NCI-H526 treated with DMSO at 0.1 percent for 48 hours (cell line): ENCODE measurements at regions not wholly inside any gene's neighbourhood (a gene's known extent, or its start where the extent isn't known, plus 50 kb on each side); places are given as distances from the start of the nearest gene placed in this dataset.

ENCODE experiments used
- DNase-seq: peaks from one replicate; lab custom pipeline; 2025; lab: John Stamatoyannopoulos, UW

- DNase-seq, result no peak
Observed at GRCh38 chr2:111652681-111653080, 231.3 kb downstream of the ANAPC1 start.

DNA sequence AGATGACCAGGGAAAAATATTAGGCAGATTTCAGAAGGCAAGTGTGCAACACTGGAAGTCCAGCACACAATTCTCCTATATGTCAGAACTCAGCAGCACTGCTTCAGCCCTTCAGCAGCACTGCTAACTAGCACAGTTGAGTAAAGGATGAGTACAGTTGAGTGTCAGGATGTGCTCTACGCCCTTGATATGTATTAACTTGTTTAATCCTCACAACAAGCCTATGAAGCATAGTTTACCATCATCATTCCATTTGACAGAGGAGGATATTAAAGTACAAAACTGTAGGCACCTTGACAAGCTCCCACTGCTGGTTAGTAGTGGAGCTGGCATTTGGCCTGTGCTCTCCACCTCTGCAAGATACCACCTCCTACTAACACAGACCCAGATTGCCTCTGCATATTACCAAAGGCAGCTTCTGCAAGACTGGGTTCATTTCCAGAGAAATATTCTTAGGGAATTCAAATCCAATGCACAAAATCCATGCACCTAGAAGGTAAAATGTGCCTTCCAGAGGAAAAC, 230.8 kb downstream of the ANAPC1 start:
- DNase-seq, result no peak

- no peak for DNase-seq
Observed at GRCh38 chr2:111653913-111654312, 230.1 kb downstream of the ANAPC1 start.

DNA sequence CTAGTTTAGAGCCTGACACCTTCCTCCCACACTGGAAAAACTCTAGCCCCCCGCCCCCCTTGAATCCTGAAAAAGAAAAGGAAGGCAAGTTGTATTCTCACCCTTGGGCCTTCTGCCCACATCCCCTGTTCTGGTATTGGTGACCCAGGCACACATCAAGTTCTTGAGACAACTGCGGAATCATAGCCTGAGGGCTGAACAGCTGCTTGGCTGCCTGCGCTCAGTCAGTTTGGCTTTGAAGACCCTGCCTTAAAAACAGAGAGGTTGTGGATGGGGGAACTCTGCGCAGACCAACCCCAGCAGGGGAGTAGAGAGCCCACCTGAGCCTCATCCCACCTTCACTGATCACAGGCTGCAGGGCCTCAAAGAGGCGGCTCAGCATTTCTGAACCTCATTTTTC, 229.2 kb downstream of the ANAPC1 start:
- no peak for DNase-seq

DNA sequence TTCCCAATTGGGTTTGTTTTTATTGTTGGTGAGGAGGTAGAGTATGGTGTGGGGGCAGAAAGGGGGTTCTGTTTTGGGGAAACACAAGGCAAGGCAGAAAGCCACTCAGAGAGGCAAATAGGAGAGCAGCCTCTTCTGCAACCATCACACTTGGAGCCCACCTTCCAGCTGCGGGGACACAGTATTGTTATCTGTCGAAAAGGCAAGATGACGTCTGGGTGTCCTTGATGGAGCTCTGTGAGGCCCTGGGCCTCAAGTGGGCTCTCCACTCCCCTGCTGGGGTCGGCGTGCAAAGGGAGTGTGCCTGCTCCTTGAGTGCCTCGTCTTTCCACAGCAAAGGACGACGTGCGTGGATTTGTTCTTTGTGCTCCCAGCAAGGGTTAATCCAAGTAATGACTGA, 227.6 kb downstream of the ANAPC1 start:
- no peak for DNase-seq

GRCh38 chr2:111656894-111657293, 227.1 kb downstream of the ANAPC1 start:
- no peak for DNase-seq

- DNase-seq, result no peak
Observed at GRCh38 chr2:111657351-111657975, 226.5 kb downstream of the ANAPC1 start.

DNA sequence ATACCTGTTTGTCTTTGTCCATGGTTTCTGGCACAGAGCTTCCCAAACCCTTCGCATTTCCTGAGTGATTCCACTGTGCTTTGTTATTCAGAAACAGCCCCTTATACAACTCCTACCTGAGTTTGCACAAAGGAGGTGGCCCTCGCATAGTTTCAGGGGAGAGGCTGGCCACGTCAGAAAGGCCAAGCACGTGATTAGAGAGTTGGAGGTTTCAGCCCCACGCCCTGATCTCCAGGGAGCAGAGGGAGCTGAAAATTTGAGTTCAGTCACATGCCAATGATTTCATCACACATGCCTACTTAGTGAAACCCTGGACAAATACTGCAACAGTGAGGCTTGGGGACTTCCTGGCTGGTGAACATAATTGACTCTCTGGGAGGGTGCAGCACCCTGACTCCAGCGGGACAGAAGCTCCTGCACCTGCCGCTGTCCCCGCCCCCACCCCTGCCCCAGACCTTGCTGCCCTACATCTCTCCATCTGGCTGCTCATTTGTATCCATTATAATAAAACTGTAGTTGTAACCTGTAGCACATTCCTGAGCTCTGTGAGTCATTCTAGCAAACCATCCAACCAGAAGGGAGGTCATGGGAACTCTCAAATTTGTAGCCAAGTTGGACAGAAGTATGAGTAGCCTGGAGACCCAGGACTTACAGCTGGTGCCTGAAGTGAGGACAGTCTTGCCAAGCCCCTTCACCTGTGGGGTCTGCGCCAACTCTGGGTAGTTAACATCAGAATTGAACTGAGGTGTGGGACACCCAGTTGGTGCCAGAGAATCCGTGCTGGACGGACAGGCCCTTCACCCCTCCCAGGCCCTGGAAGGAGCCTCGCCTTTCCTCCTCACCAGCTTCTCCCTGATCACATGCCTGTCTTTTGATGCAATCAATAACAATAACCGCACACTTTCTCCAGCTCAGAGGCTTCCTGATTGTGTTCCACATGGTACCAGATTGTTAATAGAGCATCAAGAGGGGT, 224.3 kb downstream of the ANAPC1 start:
- DNase-seq, result peak; percentile 58

DNA sequence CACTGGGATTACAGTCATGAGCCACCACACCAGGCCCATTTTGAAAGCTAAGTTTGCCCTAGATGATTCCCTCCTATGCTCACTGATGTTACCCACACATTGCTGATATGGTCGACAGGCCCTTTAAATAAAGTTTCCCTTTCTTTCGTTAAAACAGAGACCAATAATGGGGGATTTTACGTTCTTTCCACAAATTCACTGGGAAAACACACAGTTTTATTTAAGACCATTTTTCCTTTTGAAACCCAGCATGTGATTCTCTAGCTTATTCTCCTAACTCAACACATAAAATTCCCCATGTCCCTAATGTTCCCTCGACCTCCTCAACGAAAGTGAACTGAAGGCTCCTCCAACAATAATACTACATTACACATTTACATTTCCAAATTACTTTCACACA, 223.2 kb downstream of the ANAPC1 start:
- DNase-seq, result no peak

DNA sequence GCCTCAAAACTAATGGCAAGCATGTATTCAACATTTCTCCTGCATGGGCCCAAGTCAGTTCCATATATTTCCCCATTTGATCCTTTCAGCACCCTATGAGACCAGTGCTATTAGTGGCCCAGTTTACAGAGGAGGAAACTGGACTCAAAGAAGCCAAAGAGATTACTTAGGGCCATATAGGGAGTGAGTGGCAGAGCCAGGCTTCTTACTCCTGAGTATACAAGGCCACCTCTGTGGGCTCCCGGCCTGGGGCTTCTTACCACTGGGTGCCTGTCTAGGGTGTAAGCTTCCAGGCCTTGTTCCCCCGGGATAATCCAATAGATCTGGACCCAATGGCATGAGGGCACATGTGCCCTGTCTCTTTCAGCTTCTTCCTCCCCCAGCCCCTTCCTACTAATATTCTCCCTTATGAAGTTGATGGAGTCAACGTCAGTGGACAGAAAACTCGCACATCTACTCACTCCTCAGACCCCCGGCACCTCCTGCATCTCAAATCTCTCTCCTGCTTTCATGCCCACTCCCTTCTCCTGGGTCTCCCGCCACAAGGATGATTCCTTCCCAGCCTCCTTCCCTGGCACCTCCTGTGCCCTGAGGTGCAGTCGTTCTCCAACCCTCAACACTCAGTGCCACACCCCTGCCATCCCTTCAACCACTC, 222.6 kb downstream of the ANAPC1 start:
- DNase-seq, result no peak

DNA sequence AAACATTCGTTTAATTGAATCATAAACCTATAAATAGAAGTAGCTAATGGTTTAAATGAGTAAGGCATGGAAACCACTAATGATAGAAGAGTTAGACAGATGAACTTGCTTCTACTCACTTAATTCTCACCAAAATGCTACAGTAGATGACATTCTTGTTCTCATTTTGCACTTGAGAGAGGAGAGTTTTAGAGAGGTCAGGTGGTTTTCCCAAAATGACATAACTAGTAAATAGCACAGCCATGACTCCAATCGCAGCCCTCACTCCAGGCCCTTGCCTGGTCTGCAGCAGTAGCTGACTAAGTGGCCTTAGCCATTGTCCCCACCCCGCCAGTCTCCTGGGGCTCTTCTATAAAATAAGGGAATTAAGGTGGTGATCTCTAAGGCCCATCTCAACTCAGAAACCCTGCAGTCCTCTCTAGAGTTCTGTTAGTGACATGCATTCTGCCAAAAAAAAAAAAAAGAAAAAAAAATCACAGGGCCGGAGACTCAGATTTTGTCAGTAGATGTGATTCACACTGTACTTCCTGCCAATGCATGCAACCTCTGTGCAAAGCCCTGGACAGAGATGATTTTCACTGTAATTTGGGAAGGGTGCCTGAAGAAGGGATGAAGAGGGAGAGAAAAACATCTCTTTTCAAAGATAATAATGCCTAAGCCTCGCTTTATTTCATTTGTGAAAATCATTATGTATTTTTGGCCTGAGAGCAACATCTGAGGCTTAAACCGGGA, 221.8 kb downstream of the ANAPC1 start:
- DNase-seq, result no peak

- no peak for DNase-seq
Observed at GRCh38 chr2:111662771-111663470, 221.1 kb downstream of the ANAPC1 start.

- no peak for DNase-seq
Observed at GRCh38 chr2:111663471-111664274, 220.3 kb downstream of the ANAPC1 start.

DNA sequence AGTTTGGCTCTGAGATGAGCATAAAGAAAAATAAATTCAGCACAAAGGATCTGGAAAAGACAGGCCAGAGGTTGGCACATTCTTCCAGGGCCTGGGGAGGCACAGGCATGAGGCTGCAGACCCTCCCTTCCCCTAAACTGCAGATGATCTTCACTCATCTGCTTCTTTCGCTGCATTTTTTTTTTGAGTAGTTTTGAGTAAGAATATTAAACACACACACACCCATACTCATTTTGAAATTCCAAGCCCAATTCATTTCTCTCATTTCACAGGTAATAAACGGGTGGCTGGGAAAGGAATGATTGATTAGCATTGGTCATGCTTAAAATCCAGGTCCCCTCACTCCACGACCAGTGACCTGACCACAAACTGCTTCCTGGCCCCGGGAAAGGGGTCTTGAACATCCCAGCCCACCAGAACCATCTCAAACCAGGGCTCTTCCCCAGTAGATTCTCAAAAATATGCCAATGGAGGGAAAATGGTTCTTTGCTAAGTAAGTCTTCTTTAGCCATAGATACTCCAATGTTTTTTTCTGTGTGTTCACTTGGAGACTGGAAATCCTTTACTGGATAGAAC, 219.6 kb downstream of the ANAPC1 start:
- DNase-seq, result no peak

DNA sequence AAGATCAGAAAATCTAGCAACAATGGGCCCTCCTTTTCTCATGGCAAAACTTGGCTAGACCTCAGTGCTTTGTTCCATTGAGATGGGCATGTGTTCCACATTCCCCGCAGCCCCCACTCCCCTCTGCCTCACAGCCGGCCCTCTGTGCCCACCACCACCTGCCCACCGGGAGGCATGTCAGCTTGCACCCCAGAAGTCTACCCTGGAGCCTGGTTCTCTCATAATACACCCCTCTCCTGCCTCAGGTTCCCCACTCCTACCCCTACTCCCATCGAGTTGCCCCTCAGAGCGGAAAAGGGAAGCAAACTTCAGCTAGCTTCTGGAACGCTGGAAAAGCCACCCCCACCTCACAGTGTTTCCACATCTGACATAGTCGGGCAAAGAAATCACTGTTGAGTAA, 219.0 kb downstream of the ANAPC1 start:
- DNase-seq, result no peak

- DNase-seq, result no peak
Observed at GRCh38 chr2:111665551-111666116, 218.4 kb downstream of the ANAPC1 start.

GRCh38 chr2:111666160-111666559, 217.8 kb downstream of the ANAPC1 start:
- DNase-seq, result no peak

- DNase-seq, result no peak
Observed at GRCh38 chr2:111667001-111667400, 217.0 kb downstream of the ANAPC1 start.

DNA sequence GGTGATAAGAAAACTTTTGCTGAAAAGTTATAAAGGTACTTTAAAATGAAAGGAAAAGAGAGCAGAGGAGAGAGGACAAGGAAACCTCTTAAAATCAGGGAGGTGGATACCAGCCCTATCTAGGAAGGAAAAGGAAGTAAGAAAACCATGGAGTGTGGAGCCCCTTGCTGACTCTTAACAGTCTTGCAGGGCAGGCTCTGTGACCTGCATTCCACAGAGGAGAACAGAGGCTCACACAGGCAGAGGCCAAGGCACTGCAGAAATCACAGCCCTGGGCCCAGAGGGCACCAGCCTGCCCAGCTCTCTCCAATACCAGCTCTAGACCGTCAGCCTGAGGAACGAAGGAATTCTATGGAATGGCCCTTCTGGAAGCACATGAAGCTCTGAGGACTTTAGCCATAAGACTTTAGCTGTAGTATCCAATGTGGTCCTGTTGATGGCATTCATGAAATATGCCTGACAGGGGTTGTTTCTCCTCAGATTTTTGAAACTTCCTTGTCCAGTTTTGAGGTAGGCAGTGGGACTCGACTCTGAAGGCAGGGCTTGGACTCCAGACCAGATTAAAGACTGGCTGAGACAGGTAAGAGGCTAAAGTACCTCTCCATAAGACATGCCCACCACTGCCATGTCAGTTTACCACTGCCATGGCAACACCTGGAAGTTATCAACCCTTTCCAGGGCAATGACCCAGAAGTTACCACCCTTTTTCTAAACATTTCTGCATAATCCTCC, 216.3 kb downstream of the ANAPC1 start:
- DNase-seq, result no peak
